ENCODE measurements at regions not wholly inside any gene's neighbourhood (a gene's known extent, or its start where the extent isn't known, plus 50 kb on each side); places are given as distances from the start of the nearest gene placed in this dataset.

DNA sequence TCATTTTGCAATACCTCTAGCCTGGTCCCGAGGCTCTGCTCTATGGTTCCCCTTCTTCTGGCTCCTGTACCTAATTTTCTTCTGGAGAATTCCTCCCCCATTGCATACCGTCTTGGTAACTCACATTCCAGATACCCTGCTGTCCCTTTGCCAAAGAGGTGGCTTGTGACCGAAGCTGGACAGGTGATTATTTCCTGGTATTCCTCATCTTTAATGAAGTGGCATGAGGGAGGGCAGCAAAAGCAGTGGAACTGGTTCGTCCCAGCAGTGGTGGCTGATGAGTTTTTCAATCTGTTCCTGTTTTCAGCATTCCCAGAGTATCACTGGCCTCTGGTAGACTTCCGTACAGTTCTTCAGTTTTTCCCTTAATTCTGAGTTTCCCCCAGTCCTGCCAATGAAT lies 186.2 kb upstream of the CADPS start:
- TF ChIP-seq POLR2A (IDR thresholded peaks at IDR 0.05; ENCODE audit: low read depth, low read length) (no peak), TAF1 (IDR thresholded peaks at IDR 0.05; ENCODE audit: borderline replicate concordance, low read depth, low read length) (no peak), POLR2AphosphoS5 (IDR thresholded peaks at IDR 0.05; ENCODE audit: low read depth, low read length) (no peak)

Data from GM12892 (cell line).